HepG2 (cell line): ENCODE measurements at regions not wholly inside any gene's neighbourhood (a gene's known extent, or its start where the extent isn't known, plus 50 kb on each side); places are given as distances from the start of the nearest gene placed in this dataset.

Source experiments
- ATAC-seq: fragments of 200-7000 bp; cut with Tn5 transposase; 3 replicates; pipeline ENCODE4 v1.9.1; 2020; ENCODE audit warnings: mild to moderate bottlenecking, moderate library complexity
- BruUV-seq: library from RNA; stranded (reverse); fragments of 400-500 nt; replicated peaks from 2 replicates; lab custom pipeline; 2021; lab: Mats Ljungman, UMichigan
- CTCF ChIA-PET: fragments of 300-600 bp; formaldehyde crosslinking; extraction: SDS; loops from one replicate; lab custom pipeline; 2021; ENCODE audit warnings: low total read pairs, inconsistent platforms, low intra/inter-chr PET ratio; lab: Yijun Ruan, JAX
- POLR2A ChIA-PET: fragments of 350-600 bp; sonication (Branson Sonifier 250); formaldehyde crosslinking; loops from one replicate; lab custom pipeline; 2020; ENCODE audit warnings: antibody characterized with exemption, inconsistent platforms; lab: Yijun Ruan, JAX
- DNase-seq: peaks from one replicate; pipeline ENCODE4 v3.0.0-alpha.2; 2015; ENCODE audit warnings: low spot score
- FAIRE-seq: peaks from 3 replicates; lab custom pipeline; 2011; peaks lifted over from hg19 to GRCh38; lab: Jason Lieb, UNC
- H2AFZ ChIP-seq: one replicate; pipeline ENCODE4 v1.6.1; 2011; ENCODE audit warnings: low read length, inconsistent platforms
- H3K27ac ChIP-seq: fragments of 300-600 bp; 3 replicates; pipeline ENCODE4 v1.8.0; 2011; ENCODE audit warnings: mixed run types, mild to moderate bottlenecking, mixed read lengths, low read length, inconsistent platforms; ENCODE audit not compliant: insufficient read depth; ENCODE audit errors: extremely low read length
- H3K27me3 ChIP-seq, 2 experiments: fragments of 200-600 bp in 1 of 2; 2 replicates in 1 of 2; 3 replicates in 1 of 2; pipeline versions ENCODE4 v1.6.0 to v1.8.0; 2011; ENCODE audit warnings: low read length in 2 of 2, mild to moderate bottlenecking in 2 of 2, moderate library complexity in 2 of 2, inconsistent platforms in 1 of 2; ENCODE audit not compliant: insufficient read depth in 2 of 2, control insufficient read depth in 1 of 2
- H3K36me3 ChIP-seq, 2 experiments: fragments of 200-600 bp in 1 of 2; replicated peaks in 1 of 2; 2 replicates in 1 of 2; 3 replicates in 1 of 2; pipeline versions ENCODE4 v1.5.1 to v1.8.0; 2011; ENCODE audit warnings: low read length in 2 of 2, inconsistent platforms in 1 of 2; ENCODE audit not compliant: insufficient read depth in 2 of 2, control insufficient read depth in 1 of 2
- H3K4me1 ChIP-seq: 2 replicates; pipeline ENCODE4 v1.5.1; 2012; ENCODE audit warnings: low read length, inconsistent platforms; ENCODE audit not compliant: insufficient read depth
- H3K4me2 ChIP-seq: 2 replicates; pipeline ENCODE4 v1.6.0; 2011; ENCODE audit warnings: low read depth, low read length, inconsistent platforms
- H3K4me3 ChIP-seq, 3 experiments: fragments of 200-600 bp in 1 of 3; sonication (generic), shearing (Covaris generic) in 1 of 3; replicated peaks in 1 of 3; 2 replicates each; pipeline ENCODE4 v1.5.1; 2011 to 2016; ENCODE audit warnings: low read length in 3 of 3, inconsistent platforms in 2 of 3, low read depth in 2 of 3, mild to moderate bottlenecking in 2 of 3, control low read depth in 1 of 3, mixed read lengths in 1 of 3; ENCODE audit not compliant: insufficient read depth in 1 of 3
- H3K79me2 ChIP-seq: one replicate; pipeline ENCODE4 v1.6.1; 2011; ENCODE audit warnings: low read length, inconsistent platforms; ENCODE audit not compliant: insufficient read depth
- H3K9ac ChIP-seq: 2 replicates; pipeline ENCODE4 v1.6.0; 2011; ENCODE audit warnings: mild to moderate bottlenecking, low read depth, low read length, inconsistent platforms; ENCODE audit not compliant: insufficient read depth
- H3K9me3 ChIP-seq: 2 replicates; pipeline ENCODE4 v1.5.1; 2012; ENCODE audit warnings: mild to moderate bottlenecking, low read length
- H4K20me1 ChIP-seq: 2 replicates; pipeline ENCODE4 v1.6.0; 2011; ENCODE audit warnings: inconsistent platforms, mild to moderate bottlenecking, low read length, moderate library complexity; ENCODE audit not compliant: insufficient read depth
- BORCS8-MEF2B ChIP-seq: sonication (generic); formaldehyde crosslinking; IDR thresholded peaks from 2 replicates; pipeline ENCODE4 v1.8.0; 2022; ENCODE audit warnings: mild to moderate bottlenecking, missing genetic modification reagents
- DMTF1 ChIP-seq: sonication (generic); formaldehyde crosslinking; IDR thresholded peaks from 2 replicates; pipeline ENCODE4 v1.4.0; 2020; ENCODE audit warnings: mild to moderate bottlenecking, missing genetic modification reagents
- HNRNPH1 ChIP-seq: fragments of 200-400 bp; formaldehyde crosslinking; optimal IDR thresholded peaks from 2 replicates; pipeline ENCODE3; 2017; ENCODE audit warnings: mild to moderate bottlenecking, low read depth, low read length
- IKZF5 ChIP-seq: IDR thresholded peaks from 2 replicates; pipeline ENCODE4 v1.6.1; 2018; ENCODE audit warnings: missing genetic modification reagents, mild to moderate bottlenecking, missing compliant biosample characterization
- IRF1 ChIP-seq: sonication (generic); formaldehyde crosslinking; IDR thresholded peaks from 2 replicates; pipeline ENCODE4 v1.4.0; 2020; ENCODE audit warnings: low read depth, mild to moderate bottlenecking, missing genetic modification reagents
- PTBP1 ChIP-seq: fragments of 200-400 bp; formaldehyde crosslinking; IDR thresholded peaks from 2 replicates; pipeline ENCODE4 v1.6.1; 2018; ENCODE audit warnings: low read length, low read depth; ENCODE audit not compliant: poor library complexity, severe bottlenecking
- RBM39 ChIP-seq: fragments of 200-400 bp; formaldehyde crosslinking; IDR thresholded peaks from one replicate; pipeline ENCODE4 v1.6.1; 2018; ENCODE audit warnings: antibody characterized with exemption, mild to moderate bottlenecking, low read depth, low read length; ENCODE audit not compliant: poor library complexity, severe bottlenecking
- SAFB2 ChIP-seq: sonication (generic); formaldehyde crosslinking; IDR thresholded peaks from 2 replicates; pipeline ENCODE4 v1.5.1; 2020; ENCODE audit warnings: missing genetic modification reagents, low read depth, mild to moderate bottlenecking, borderline replicate concordance
- SIN3B ChIP-seq: fragments of 150-350 bp; IDR thresholded peaks from 2 replicates; pipeline ENCODE4 v1.6.1; 2014; ENCODE audit warnings: low read length
- TEAD3 ChIP-seq: optimal IDR thresholded peaks from 2 replicates; pipeline ENCODE3; 2016; ENCODE audit warnings: borderline replicate concordance
- ZBTB38 ChIP-seq: sonication (generic); formaldehyde crosslinking; IDR thresholded peaks from 2 replicates; pipeline ENCODE4 v1.5.1; 2020; ENCODE audit warnings: mild to moderate bottlenecking, missing genetic modification reagents
- ZBTB46 ChIP-seq: sonication (generic); formaldehyde crosslinking; IDR thresholded peaks from 2 replicates; pipeline ENCODE4 v1.4.0; 2020; ENCODE audit warnings: mild to moderate bottlenecking, missing genetic modification reagents, borderline replicate concordance
- ZFP90 ChIP-seq: sonication (generic); formaldehyde crosslinking; IDR thresholded peaks from 2 replicates; pipeline ENCODE4 v1.8.0; 2022; ENCODE audit warnings: missing genetic modification reagents, mild to moderate bottlenecking, inconsistent platforms, borderline replicate concordance
- ZNF432 ChIP-seq: sonication (generic); formaldehyde crosslinking; IDR thresholded peaks from 2 replicates; pipeline ENCODE4 v1.5.0; 2020; ENCODE audit warnings: missing genetic modification reagents, mild to moderate bottlenecking, borderline replicate concordance
- ZNF660 ChIP-seq: sonication (generic); formaldehyde crosslinking; IDR thresholded peaks from 2 replicates; pipeline ENCODE4 v1.5.1; 2020; ENCODE audit warnings: mild to moderate bottlenecking, low read depth, missing genetic modification reagents, borderline replicate concordance
- ZNF704 ChIP-seq: sonication (generic); formaldehyde crosslinking; IDR thresholded peaks from 2 replicates; pipeline ENCODE4 v1.8.1; 2023; ENCODE audit warnings: mild to moderate bottlenecking, inconsistent platforms, moderate library complexity, missing genetic modification reagents, borderline replicate concordance
- ZNF788 ChIP-seq: sonication (generic); formaldehyde crosslinking; IDR thresholded peaks from 2 replicates; pipeline ENCODE4 v1.5.0; 2020; ENCODE audit warnings: mild to moderate bottlenecking, missing genetic modification reagents, borderline replicate concordance
- ZNF841 ChIP-seq: sonication (generic); formaldehyde crosslinking; IDR thresholded peaks from 2 replicates; pipeline ENCODE4 v1.8.1; 2023; ENCODE audit warnings: missing genetic modification reagents, borderline replicate concordance
- WGBS: methylation state at CpG from one replicate; pipeline ENCODE4 v1.1.6; 2017; ENCODE audit warnings: low lambda C conversion rate; 5-methylcytosine and 5-hydroxymethylcytosine counted together
- in situ Hi-C: cut with HindIII; loops from 2 replicates; pipeline ENCODE4 v1.10.0; 2017; ENCODE audit warnings: low pct_unique_long_range_greater_than_20kb; ENCODE audit not compliant: extremely low pct_ligation_motif_present
- intact Hi-C: fragments of 100-400 bp; cut with micrococcal nuclease; formaldehyde crosslinking; loops from one replicate; pipeline ENCODE4 v1.10.0; 2022; ENCODE audit not compliant: unreplicated experiment

- ATAC-seq (no peak), FAIRE-seq (no peak)
- H2AFZ ChIP-seq, result no peak overlapping the region
Measured at GRCh38 chr10:28906011-28906411, 228.7 kb downstream of the BAMBI start.

More at GRCh38 chr10:28906011-28906411, 228.7 kb downstream of the BAMBI start:
- H3K36me3 ChIP-seq, result no peaks in the 10 kb centered on the region
- H3K79me2 ChIP-seq, result no peaks in the 10 kb centered on the region
- H3K27me3 ChIP-seq, result no peaks in the 10 kb centered on the region
- BruUV-seq, result no TSS peak
- POLR2A ChIA-PET, result no interaction called here
- intact Hi-C loops, result no loop called here
- no peak overlapping the region for H3K4me2 ChIP-seq
- CTCF ChIA-PET, result no interaction called here
- H3K4me3 ChIP-seq, result no peak overlapping the region
- no peak overlapping the region for H3K27ac ChIP-seq
- H4K20me1 ChIP-seq, result no peaks in the 10 kb centered on the region
- in situ Hi-C loops, result no loop called here
- no peak overlapping the region for H3K9ac ChIP-seq
- 88% methylated on average over 11 of the region's 11 CpGs for WGBS
- H3K9me3 ChIP-seq, result no peaks in the 10 kb centered on the region
- no peak for TF ChIP-seq PTBP1
- no peak for TF ChIP-seq HNRNPH1
- TF ChIP-seq DMTF1 (CRISPR knock-in tag), result no peak
- TF ChIP-seq ZBTB46 (CRISPR knock-in tag), result no peak
- no peak for TF ChIP-seq RBM39
- TF ChIP-seq ZNF841, result no peak
- TF ChIP-seq ZBTB38, result no peak
- TF ChIP-seq ZNF432 (CRISPR knock-in tag), result no peak
- no peak for TF ChIP-seq ZNF704 (CRISPR knock-in tag)
- TF ChIP-seq ZNF788 (CRISPR knock-in tag), result no peak
- no peak for TF ChIP-seq ZFP90 (CRISPR knock-in tag)
- no peak for TF ChIP-seq SAFB2 (CRISPR knock-in tag)
- TF ChIP-seq IKZF5 (CRISPR knock-in tag), result no peak
- no peak for TF ChIP-seq TEAD3 (CRISPR knock-in tag)
- TF ChIP-seq IRF1 (CRISPR knock-in tag), result no peak
- TF ChIP-seq SIN3B, result no peak
- no peak for TF ChIP-seq ZNF660 (CRISPR knock-in tag)
- no peak for TF ChIP-seq BORCS8-MEF2B
- DNase-seq, result no peak
- H3K4me1 ChIP-seq, result peaks cover 50% of the 10 kb centered on the region
